Neural progenitor cell (in vitro differentiated cells): ENCODE measurements at regions not wholly inside any gene's neighbourhood (a gene's known extent, or its start where the extent isn't known, plus 50 kb on each side); places are given as distances from the start of the nearest gene placed in this dataset.

Experiments used
- DNase-seq: peaks from one replicate; pipeline ENCODE4 v3.0.0-alpha.2; 2016; ENCODE audit warnings: low spot score
- H2AFZ ChIP-seq: fragments of 200-600 bp; sonication (generic); replicated peaks from 2 replicates; pipeline ENCODE4 v1.6.1; 2016; ENCODE audit warnings: antibody characterized with exemption
- H3F3A ChIP-seq: fragments of 200-600 bp; sonication (generic); 2 replicates; pipeline ENCODE4 v1.6.1; 2016; ENCODE audit warnings: antibody characterized with exemption, low read depth
- H3K27ac ChIP-seq: fragments of 200-600 bp; sonication (generic); 2 replicates; pipeline ENCODE4 v1.5.1; 2016; ENCODE audit warnings: mild to moderate bottlenecking
- H3K27me3 ChIP-seq: fragments of 200-600 bp; sonication (generic); 2 replicates; pipeline ENCODE4 v1.6.1; 2016; ENCODE audit warnings: mild to moderate bottlenecking, moderate library complexity
- H3K36me3 ChIP-seq: fragments of 200-600 bp; sonication (generic); 2 replicates; pipeline ENCODE4 v1.5.1; 2016
- H3K4me1 ChIP-seq: fragments of 200-600 bp; sonication (generic); 2 replicates; pipeline ENCODE4 v1.6.1; 2016; ENCODE audit warnings: mixed run types
- H3K4me2 ChIP-seq: fragments of 200-600 bp; sonication (generic); 2 replicates; pipeline ENCODE4 v1.6.1; 2016
- H3K4me3 ChIP-seq: fragments of 200-600 bp; sonication (generic); 2 replicates; pipeline ENCODE4 v1.5.1; 2016
- H3K79me2 ChIP-seq: fragments of 200-600 bp; sonication (generic); 2 replicates; pipeline ENCODE4 v1.6.1; 2016; ENCODE audit warnings: low read depth
- H3K9ac ChIP-seq: fragments of 200-600 bp; sonication (generic); 2 replicates; pipeline ENCODE4 v1.6.1; 2016
- H3K9me3 ChIP-seq: fragments of 200-600 bp; sonication (generic); 2 replicates; pipeline ENCODE4 v1.5.1; 2016; ENCODE audit warnings: low read depth
- H4K20me1 ChIP-seq: fragments of 200-600 bp; sonication (generic); 2 replicates; pipeline ENCODE4 v1.6.1; 2016; ENCODE audit warnings: low read depth
- H3K27ac Mint-ChIP-seq: 3 replicates; pipeline ENCODE4 v1.8.0; 2021; ENCODE audit warnings: mixed read lengths
- H3K27me3 Mint-ChIP-seq: 2 replicates; pipeline ENCODE4 v1.8.0; 2022; ENCODE audit warnings: low read depth, mild to moderate bottlenecking, inconsistent platforms, moderate library complexity, mixed read lengths; ENCODE audit not compliant: insufficient read depth
- H3K36me3 Mint-ChIP-seq: 3 replicates; pipeline ENCODE4 v1.8.0; 2021; ENCODE audit warnings: mixed read lengths
- H3K4me1 Mint-ChIP-seq: 3 replicates; pipeline ENCODE4 v1.8.0; 2021; ENCODE audit warnings: mixed read lengths
- H3K4me3 Mint-ChIP-seq: 3 replicates; pipeline ENCODE4 v1.8.0; 2021; ENCODE audit warnings: mild to moderate bottlenecking, moderate library complexity, mixed read lengths
- H3K9me3 Mint-ChIP-seq: 3 replicates; pipeline ENCODE4 v1.8.0; 2020; ENCODE audit warnings: mixed read lengths
- CTCF ChIP-seq: fragments of 200-600 bp; sonication (generic); IDR thresholded peaks from 2 replicates; pipeline ENCODE4 v1.5.1; 2017; ENCODE audit warnings: antibody characterized with exemption, mild to moderate bottlenecking
- EZH2 ChIP-seq: fragments of 200-600 bp; sonication (generic); IDR thresholded peaks from 2 replicates; pipeline ENCODE4 v1.6.1; 2017; ENCODE audit warnings: antibody characterized with exemption, mild to moderate bottlenecking, moderate library complexity
- EZH2phosphoT487 ChIP-seq: fragments of 200-600 bp; sonication (generic); IDR thresholded peaks from 2 replicates; pipeline ENCODE4 v1.6.1; 2017; ENCODE audit warnings: antibody characterized with exemption

- Mint-ChIP-seq H3K36me3 (no peaks in the 10 kb centered on the region), H3K27ac (no peak overlapping the region), H3K9me3 (no peaks in the 10 kb centered on the region), H3K27me3 (peaks cover 2% of the 10 kb centered on the region), H3K4me1 (peaks cover 11% of the 10 kb centered on the region), H3K4me3 (no peak overlapping the region)
- H3K4me3 ChIP-seq, result no peak overlapping the region
- H3F3A ChIP-seq, result no peaks in the 10 kb centered on the region
- no peak overlapping the region for H3K27ac ChIP-seq
- DNase-seq, result no peak
- H3K4me1 ChIP-seq, result no peaks in the 10 kb centered on the region
- H2AFZ ChIP-seq, result no peak overlapping the region
- no peak overlapping the region for H3K4me2 ChIP-seq
- no peaks in the 10 kb centered on the region for H3K36me3 ChIP-seq
- no peak overlapping the region for H3K9ac ChIP-seq
- no peaks in the 10 kb centered on the region for H3K9me3 ChIP-seq
- H3K79me2 ChIP-seq, result no peaks in the 10 kb centered on the region
- H3K27me3 ChIP-seq, result no peaks in the 10 kb centered on the region
- H4K20me1 ChIP-seq, result no peaks in the 10 kb centered on the region
- TF ChIP-seq CTCF, result no peak
- no peak for TF ChIP-seq EZH2phosphoT487
- no peak for TF ChIP-seq EZH2
Observed at GRCh38 chr18:75128051-75128605, 80.8 kb downstream of the PTGR3 start.

GRCh38 chr18:75127143-75128021, 81.6 kb downstream of the PTGR3 start:
- H3K9ac ChIP-seq, result no peak overlapping the region
- peaks cover 11% of the 10 kb centered on the region for H3K4me1 Mint-ChIP-seq
- H3K27me3 Mint-ChIP-seq, result peaks cover 2% of the 10 kb centered on the region
- H3K27ac ChIP-seq, result no peak overlapping the region
- H3K27me3 ChIP-seq, result no peaks in the 10 kb centered on the region
- no peak overlapping the region for H3K4me3 ChIP-seq
- no peaks in the 10 kb centered on the region for H3F3A ChIP-seq
- no peaks in the 10 kb centered on the region for H3K36me3 ChIP-seq
- TF ChIP-seq EZH2 (no peak), CTCF (no peak)
- H2AFZ ChIP-seq, result no peak overlapping the region
- no peaks in the 10 kb centered on the region for H3K9me3 ChIP-seq
- no peak overlapping the region for H3K4me3 Mint-ChIP-seq
- H3K79me2 ChIP-seq, result no peaks in the 10 kb centered on the region
- DNase-seq, result no peak
- no peaks in the 10 kb centered on the region for H4K20me1 ChIP-seq
- no peak overlapping the region for H3K27ac Mint-ChIP-seq
- no peaks in the 10 kb centered on the region for H3K9me3 Mint-ChIP-seq
- H3K4me2 ChIP-seq, result no peak overlapping the region
- H3K4me1 ChIP-seq, result no peaks in the 10 kb centered on the region
- no peaks in the 10 kb centered on the region for H3K36me3 Mint-ChIP-seq

GRCh38 chr18:75125382-75126331, 83.3 kb downstream of the PTGR3 start:
- Histone ChIP-seq H3K9ac (no peak overlapping the region), H3K27ac (no peak overlapping the region), H3K79me2 (no peaks in the 10 kb centered on the region), H3K36me3 (no peaks in the 10 kb centered on the region), H2AFZ (no peak overlapping the region), H3K4me1 (no peaks in the 10 kb centered on the region), H3K27me3 (no peaks in the 10 kb centered on the region), H3K9me3 (no peaks in the 10 kb centered on the region), H3F3A (no peaks in the 10 kb centered on the region), H3K4me3 (no peak overlapping the region), H3K4me2 (no peak overlapping the region), H4K20me1 (no peaks in the 10 kb centered on the region)
- no peak for TF ChIP-seq EZH2phosphoT487
- no peak for TF ChIP-seq CTCF
- no peak for TF ChIP-seq EZH2
- Mint-ChIP-seq H3K36me3 (no peaks in the 10 kb centered on the region), H3K27ac (no peak overlapping the region), H3K4me3 (no peak overlapping the region), H3K27me3 (peaks cover 2% of the 10 kb centered on the region), H3K4me1 (peaks cover 5% of the 10 kb centered on the region), H3K9me3 (no peaks in the 10 kb centered on the region)
- no peak for DNase-seq
